ENCODE measurements at regions not wholly inside any gene's neighbourhood (a gene's known extent, or its start where the extent isn't known, plus 50 kb on each side); places are given as distances from the start of the nearest gene placed in this dataset.
A peak's percentile ranks its signal among the peaks of the same experiment; 100 is the strongest.

GRCh38 chr9:134545543-134546245 lies 95.9 kb upstream of the COL5A1 start:
- H3K27ac ChIP-seq: peak overlapping the region in 9 of 12 donors; percentile 44 to 82 (median 59)
- peak overlapping the region in 2 of 12 donors; percentile 23 to 29 for H3K4me3 ChIP-seq
- intact Hi-C loops (cut with DNase I): no loop called here
- no peak for TF ChIP-seq POLR2A (IDR thresholded peaks at IDR 0.05)
- no peak for TF ChIP-seq CTCF (IDR thresholded peaks at IDR 0.05)
- DNase-seq: peak in 1 of 5 donors; percentile 30
- no peaks in the 10 kb centered on the region for H3K9me3 ChIP-seq
- H3K36me3 ChIP-seq: no peaks in the 10 kb centered on the region
- ATAC-seq: peak; percentile 10 to 62 (median 45)
- WGBS, 4 donors: 61 to 66% (median 62%) methylated on average over 28 to 29 of the region's 29 CpGs
- H3K4me1 ChIP-seq: peaks cover 0 to 23% (median 0%) of the 10 kb centered on the region in 12 donors
- H3K27me3 ChIP-seq: peaks cover 0 to 25% (median 2%) of the 10 kb centered on the region in 9 donors

- Histone ChIP-seq H3K36me3 (no peaks in the 10 kb centered on the region), H3K27me3 (peaks cover 0 to 31% (median 2%) of the 10 kb centered on the region in 9 donors), H3K4me1 (peaks cover 0 to 25% (median 0%) of the 10 kb centered on the region in 12 donors), H3K4me3 (peak overlapping the region in 2 of 12 donors; percentile 23 to 29), H3K27ac (peak overlapping the region in 9 of 12 donors; percentile 44 to 82 (median 59)), H3K9me3 (no peaks in the 10 kb centered on the region)
- TF ChIP-seq POLR2A (IDR thresholded peaks at IDR 0.05): no peak
- TF ChIP-seq CTCF (IDR thresholded peaks at IDR 0.05): no peak
- WGBS, 4 donors: 37 to 49% (median 45%) methylated on average over 10 to 14 of the region's 14 CpGs
- ATAC-seq (peak in 3 of 4 donors; percentile 22 to 53 (median 47)), DNase-seq (peak in 1 of 5 donors; percentile 29)
- intact Hi-C loops (cut with DNase I): no loop called here
Measured at GRCh38 chr9:134546246-134546731, 95.3 kb upstream of the COL5A1 start.

- intact Hi-C loops (cut with DNase I): no loop called here
- H3K9me3 ChIP-seq: no peaks in the 10 kb centered on the region
- no peak for TF ChIP-seq POLR2A (IDR thresholded peaks at IDR 0.05)
- TF ChIP-seq CTCF (IDR thresholded peaks at IDR 0.05): no peak
- DNase-seq: peak in 1 of 5 donors; percentile 14
- no peaks in the 10 kb centered on the region for H3K36me3 ChIP-seq
- peaks cover 0 to 33% (median 2%) of the 10 kb centered on the region in 9 donors for H3K27me3 ChIP-seq
- peaks cover 0 to 30% (median 0%) of the 10 kb centered on the region in 12 donors for H3K4me1 ChIP-seq
- no peak for ATAC-seq
- H3K4me3 ChIP-seq: no peak overlapping the region
- peak overlapping the region in 3 of 12 donors; percentile 44 to 59 (median 52) for H3K27ac ChIP-seq
- 82 to 91% (median 83%) methylated on average over 4 to 10 of the region's 10 CpGs for WGBS, 4 donors
Measured at GRCh38 chr9:134546746-134547145, 94.9 kb upstream of the COL5A1 start.

All from heart left ventricle (tissue), 16 donors.